ENCODE measurements at regions not wholly inside any gene's neighbourhood (a gene's known extent, or its start where the extent isn't known, plus 50 kb on each side); places are given as distances from the start of the nearest gene placed in this dataset.

GRCh38 chr2:2872713-2873449 is 504.7 kb downstream of the EIPR1 start:
- no peak overlapping the region for H3K27ac ChIP-seq (ENCODE audit: low read depth, low read length, poor library complexity, severe bottlenecking)
- no peak overlapping the region for H3K4me3 ChIP-seq (ENCODE audit: low read depth, low read length, poor library complexity, severe bottlenecking)
- H3K4me1 ChIP-seq (ENCODE audit: insufficient read depth, low read length, severe bottlenecking): no peaks in the 10 kb centered on the region
- no peak overlapping the region for H2AFZ ChIP-seq (ENCODE audit: low read length)
- TF ChIP-seq CTCF (IDR thresholded peaks at IDR 0.05; ENCODE audit: low read length): no peak
- TF ChIP-seq EZH2 (IDR thresholded peaks at IDR 0.05; ENCODE audit: borderline replicate concordance, low read length): no peak
- no peaks in the 10 kb centered on the region for H4K20me1 ChIP-seq (ENCODE audit: insufficient read depth, low read length)
- H3K27me3 ChIP-seq (ENCODE audit: insufficient read depth, low read length): no peaks in the 10 kb centered on the region
- H3K36me3 ChIP-seq (ENCODE audit: insufficient read depth, low read length): no peaks in the 10 kb centered on the region
- no peak overlapping the region for H3K9ac ChIP-seq (ENCODE audit: low read length)
- no peaks in the 10 kb centered on the region for H3K79me2 ChIP-seq (ENCODE audit: insufficient read depth, low read length)
- no peaks in the 10 kb centered on the region for H3F3A ChIP-seq (ENCODE audit: insufficient read depth, low read length)
- H3K4me2 ChIP-seq (ENCODE audit: low read length): no peak overlapping the region
- no peaks in the 10 kb centered on the region for H3K9me3 ChIP-seq (ENCODE audit: low read length)
- no peaks in the 10 kb centered on the region for H3K9me2 ChIP-seq (ENCODE audit: low read depth, low read length)

GRCh38 chr2:2872309-2872617 is 505.4 kb downstream of the EIPR1 start:
- Histone ChIP-seq H2AFZ (ENCODE audit: low read length) (no peak overlapping the region), H3K79me2 (ENCODE audit: insufficient read depth, low read length) (no peaks in the 10 kb centered on the region), H3K9me3 (ENCODE audit: low read length) (no peaks in the 10 kb centered on the region), H3K27me3 (ENCODE audit: insufficient read depth, low read length) (no peaks in the 10 kb centered on the region), H3K9me2 (ENCODE audit: low read depth, low read length) (no peaks in the 10 kb centered on the region), H3K9ac (ENCODE audit: low read length) (no peak overlapping the region), H3K4me1 (ENCODE audit: insufficient read depth, low read length, severe bottlenecking) (no peaks in the 10 kb centered on the region), H3K4me2 (ENCODE audit: low read length) (no peak overlapping the region), H3K36me3 (ENCODE audit: insufficient read depth, low read length) (no peaks in the 10 kb centered on the region), H3F3A (ENCODE audit: insufficient read depth, low read length) (no peaks in the 10 kb centered on the region), H3K27ac (ENCODE audit: low read depth, low read length, poor library complexity, severe bottlenecking) (no peak overlapping the region), H3K4me3 (ENCODE audit: low read depth, low read length, poor library complexity, severe bottlenecking) (no peak overlapping the region), H4K20me1 (ENCODE audit: insufficient read depth, low read length) (no peaks in the 10 kb centered on the region)
- TF ChIP-seq CTCF (IDR thresholded peaks at IDR 0.05; ENCODE audit: low read length) (no peak), EZH2 (IDR thresholded peaks at IDR 0.05; ENCODE audit: borderline replicate concordance, low read length) (no peak)

GRCh38 chr2:2871480-2872308 is 505.9 kb downstream of the EIPR1 start:
- no peak overlapping the region for H2AFZ ChIP-seq (ENCODE audit: low read length)
- H3K4me2 ChIP-seq (ENCODE audit: low read length): no peak overlapping the region
- H3K4me1 ChIP-seq (ENCODE audit: insufficient read depth, low read length, severe bottlenecking): no peaks in the 10 kb centered on the region

More at GRCh38 chr2:2871480-2872308, 505.9 kb downstream of the EIPR1 start:
- Histone ChIP-seq H3K9me3 (ENCODE audit: low read length) (no peaks in the 10 kb centered on the region), H3K79me2 (ENCODE audit: insufficient read depth, low read length) (no peaks in the 10 kb centered on the region), H3K4me3 (ENCODE audit: low read depth, low read length, poor library complexity, severe bottlenecking) (no peak overlapping the region), H4K20me1 (ENCODE audit: insufficient read depth, low read length) (no peaks in the 10 kb centered on the region), H3F3A (ENCODE audit: insufficient read depth, low read length) (no peaks in the 10 kb centered on the region), H3K36me3 (ENCODE audit: insufficient read depth, low read length) (no peaks in the 10 kb centered on the region), H3K9me2 (ENCODE audit: low read depth, low read length) (no peaks in the 10 kb centered on the region), H3K9ac (ENCODE audit: low read length) (no peak overlapping the region), H3K27me3 (ENCODE audit: insufficient read depth, low read length) (no peaks in the 10 kb centered on the region), H3K27ac (ENCODE audit: low read depth, low read length, poor library complexity, severe bottlenecking) (no peak overlapping the region)
- no peak for TF ChIP-seq EZH2 (IDR thresholded peaks at IDR 0.05; ENCODE audit: borderline replicate concordance, low read length)
- no peak for TF ChIP-seq CTCF (IDR thresholded peaks at IDR 0.05; ENCODE audit: low read length)
